ENCODE measurements at regions not wholly inside any gene's neighbourhood (a gene's known extent, or its start where the extent isn't known, plus 50 kb on each side); places are given as distances from the start of the nearest gene placed in this dataset.

- Histone ChIP-seq H3K79me2 (ENCODE audit: insufficient read depth, low read length) (no peaks in the 10 kb centered on the region), H2BK15ac (ENCODE audit: low read depth, low read length) (no peak overlapping the region), H4K20me1 (ENCODE audit: control insufficient read depth, insufficient read depth, insufficient read length) (no peaks in the 10 kb centered on the region), H2BK120ac (ENCODE audit: low read depth, low read length, poor library complexity, severe bottlenecking) (no peak overlapping the region), H3K14ac (ENCODE audit: insufficient read depth, low read length) (no peak overlapping the region), H2AFZ (ENCODE audit: low read length) (no peak overlapping the region), H3K56ac (ENCODE audit: insufficient read length, low read depth, low read length) (no peak overlapping the region), H3K79me1 (ENCODE audit: insufficient read depth, low read depth, low read length, poor library complexity, severe bottlenecking) (no peaks in the 10 kb centered on the region), H3K27me3 (ENCODE audit: insufficient read depth, low read length) (no peaks in the 10 kb centered on the region), H2BK20ac (ENCODE audit: low read depth, low read length, poor library complexity, severe bottlenecking) (no peak overlapping the region), H3K4ac (ENCODE audit: low read depth, low read length) (no peak overlapping the region), H3K27ac (ENCODE audit: insufficient read length, low read depth, low read length) (no peak overlapping the region), H4K91ac (ENCODE audit: insufficient read length, low read depth, low read length) (no peak overlapping the region), H4K5ac (ENCODE audit: insufficient read length, low read depth, low read length) (no peak overlapping the region), H4K8ac (replicated peaks; ENCODE audit: insufficient read length, low read depth, low read length) (no peak overlapping the region), H2BK5ac (ENCODE audit: insufficient read length, low read length) (no peak overlapping the region), H2AK5ac (ENCODE audit: insufficient read length, low read length) (no peak overlapping the region), H3K18ac (ENCODE audit: insufficient read length, low read depth, low read length) (no peak overlapping the region), H3K23me2 (ENCODE audit: insufficient read length, low read depth, low read length, poor library complexity, severe bottlenecking) (no peaks in the 10 kb centered on the region), H3K4me1 (ENCODE audit: insufficient read depth, low read length) (no peaks in the 10 kb centered on the region), H3T11ph (ENCODE audit: low read length) (no peak overlapping the region), H3K4me2 (ENCODE audit: insufficient read depth, insufficient read length, low read length) (no peak overlapping the region), H3K9me3 (ENCODE audit: control insufficient read depth, low read depth, low read length) (no peaks in the 10 kb centered on the region), H3K23ac (ENCODE audit: insufficient read length, low read depth, low read length) (no peak overlapping the region), H3K9ac (ENCODE audit: extremely low read depth, insufficient read length, low read length) (no peak overlapping the region), H2BK12ac (ENCODE audit: insufficient read length, low read depth, low read length) (no peak overlapping the region)
- no CpG with 5 or more reads among the region's 8 CpGs for WGBS (ENCODE audit: extremely low coverage, insufficient read length, low lambda C conversion rate)
- Mint-ChIP-seq H3K4me1 (peaks cover 0 to 2% of the 10 kb centered on the region in 2 experiments; a peak in 1 of 4 replicates), H3K36me3 (ENCODE audit: insufficient read depth in 1 of 3, low read depth in 3 of 3) (peaks cover 0 to 4% (median 0%) of the 10 kb centered on the region in 3 experiments; a peak in 2 of 7 replicates), H3K27ac (no peak overlapping the region), H3K4me3 (no peak overlapping the region), H3K27me3 (ENCODE audit: low read depth) (peaks cover 23% of the 10 kb centered on the region), H3K9me3 (peaks cover 5 to 7% of the 10 kb centered on the region in 2 experiments)
- no peak for DNase-seq
- no peak for TF ChIP-seq CTCF (conservative IDR thresholded peaks at IDR 0.05)
These were observed 96.0 kb downstream of the DHCR7 start for GRCh38 chr11:71352226-71352625.

Data from H9 (cell line).